ENCODE measurements at regions not wholly inside any gene's neighbourhood (a gene's known extent, or its start where the extent isn't known, plus 50 kb on each side); places are given as distances from the start of the nearest gene placed in this dataset.

GRCh38 chr1:168848051-168848450 is 119.0 kb upstream of the DPT start:
- no peak for DNase-seq (ENCODE audit: low read depth in 1 of 2, low spot score in 1 of 2)
- Histone ChIP-seq H3K27me3 (ENCODE audit: insufficient read depth, poor library complexity, severe bottlenecking) (peaks cover 3% of the 10 kb centered on the region), H3K4me3 (replicated peaks; ENCODE audit: insufficient read depth, low read length) (no peak overlapping the region), H3K27ac (replicated peaks) (no peak overlapping the region)
- TF ChIP-seq SPI1 (IDR thresholded peaks at IDR 0.05; ENCODE audit: borderline replicate concordance, low read depth) (no peak), GABPA (IDR thresholded peaks at IDR 0.05; ENCODE audit: low read depth) (no peak), POLR2AphosphoS5 (IDR thresholded peaks at IDR 0.05; ENCODE audit: low read depth) (no peak)

- no peak overlapping the region for H3K4me3 ChIP-seq (replicated peaks; ENCODE audit: insufficient read depth, low read length)
- no peaks in the 10 kb centered on the region for H3K27me3 ChIP-seq (ENCODE audit: insufficient read depth, poor library complexity, severe bottlenecking)
- TF ChIP-seq CTCF (IDR thresholded peaks at IDR 0.05; ENCODE audit: insufficient read depth, low read length) (no peak), GABPA (IDR thresholded peaks at IDR 0.05; ENCODE audit: low read depth) (no peak), POLR2AphosphoS5 (IDR thresholded peaks at IDR 0.05; ENCODE audit: low read depth) (no peak), SPI1 (IDR thresholded peaks at IDR 0.05; ENCODE audit: borderline replicate concordance, low read depth) (no peak), REST (IDR thresholded peaks at IDR 0.05; ENCODE audit: insufficient replicate concordance, low read depth) (no peak)
- no peak for DNase-seq (ENCODE audit: low read depth in 1 of 2, low spot score in 1 of 2)
- H3K27ac ChIP-seq (replicated peaks) = no peak overlapping the region
Measured at GRCh38 chr1:168861421-168862004, 132.5 kb upstream of the DPT start.

- Histone ChIP-seq H3K27me3 (ENCODE audit: insufficient read depth, poor library complexity, severe bottlenecking) (no peaks in the 10 kb centered on the region), H3K27ac (replicated peaks) (no peak overlapping the region), H3K4me3 (replicated peaks; ENCODE audit: insufficient read depth, low read length) (no peak overlapping the region)
- DNase-seq (ENCODE audit: low read depth in 1 of 2, low spot score in 1 of 2) = no peak
- TF ChIP-seq SPI1 (IDR thresholded peaks at IDR 0.05; ENCODE audit: borderline replicate concordance, low read depth) = no peak
- no peak for TF ChIP-seq GABPA (IDR thresholded peaks at IDR 0.05; ENCODE audit: low read depth)
- no peak for TF ChIP-seq CTCF (IDR thresholded peaks at IDR 0.05; ENCODE audit: insufficient read depth, low read length)
- no peak for TF ChIP-seq POLR2AphosphoS5 (IDR thresholded peaks at IDR 0.05; ENCODE audit: low read depth)
- TF ChIP-seq REST (IDR thresholded peaks at IDR 0.05; ENCODE audit: insufficient replicate concordance, low read depth) = no peak
Measured at GRCh38 chr1:168863772-168864171, 134.8 kb upstream of the DPT start.

- DNase-seq (ENCODE audit: low read depth in 1 of 2, low spot score in 1 of 2) = no peak
- H3K27me3 ChIP-seq (ENCODE audit: insufficient read depth, poor library complexity, severe bottlenecking) = no peaks in the 10 kb centered on the region
- no peak overlapping the region for H3K4me3 ChIP-seq (replicated peaks; ENCODE audit: insufficient read depth, low read length)
- TF ChIP-seq SPI1 (IDR thresholded peaks at IDR 0.05; ENCODE audit: borderline replicate concordance, low read depth) = no peak
- no peak overlapping the region for H3K27ac ChIP-seq (replicated peaks)
Measured at GRCh38 chr1:168864266-168864665, 135.3 kb upstream of the DPT start.
